HS-27A (cell line): ENCODE measurements at regions not wholly inside any gene's neighbourhood (a gene's known extent, or its start where the extent isn't known, plus 50 kb on each side); places are given as distances from the start of the nearest gene placed in this dataset.
"Not testable (repeated sequence)": the region's sequence is repeated elsewhere in the genome, so short reads cannot be mapped to it uniquely, and the experiment has no call there.

Source experiments
- DNase-seq: peaks from one replicate; pipeline ENCODE4 v3.0.0-alpha.2; 2012; ENCODE audit warnings: low read depth, missing footprints

- no peak for DNase-seq
These were observed 69.8 kb downstream of the RMI2 start for GRCh38 chr16:11414815-11415775.

DNA sequence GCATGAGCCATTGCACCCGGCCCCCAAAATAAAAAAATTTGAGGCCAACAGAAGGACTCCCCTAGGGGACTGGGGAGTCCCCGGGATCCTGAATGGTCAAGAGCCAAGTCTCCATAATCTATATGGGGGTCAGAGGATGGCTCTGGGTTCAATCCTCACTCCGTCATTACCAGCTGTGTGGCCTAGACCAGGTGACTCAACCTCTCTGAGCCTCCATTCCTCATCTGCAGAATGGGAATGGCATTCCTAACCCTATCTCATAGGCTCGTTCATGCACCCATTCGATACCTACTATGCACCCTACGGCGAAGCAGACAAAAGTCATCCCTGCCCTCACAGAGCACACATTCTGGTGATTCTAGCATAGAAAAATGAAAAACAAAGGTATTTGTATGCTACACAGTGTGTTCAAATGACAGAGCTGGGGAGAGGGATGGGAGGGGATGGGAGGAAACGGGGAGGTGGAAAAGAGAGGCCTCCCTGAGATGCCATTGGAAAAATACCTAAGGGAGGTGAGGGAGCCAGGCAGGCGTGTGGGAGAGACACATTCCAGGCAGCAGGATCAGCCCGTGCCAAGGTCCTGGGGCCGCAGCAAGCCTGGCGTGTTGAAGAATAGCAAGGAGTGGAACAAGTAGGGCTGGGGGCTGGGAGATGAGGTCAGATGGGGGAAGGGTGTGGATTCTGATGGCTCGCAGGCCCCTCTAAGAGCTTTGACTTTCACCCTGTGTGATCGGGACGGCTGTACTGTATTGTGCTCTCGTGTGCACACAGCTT, 71.2 kb downstream of the RMI2 start:
- no peak for DNase-seq

- no peak for DNase-seq
These were observed 72.2 kb downstream of the RMI2 start for GRCh38 chr16:11417487-11417886.

GRCh38 chr16:11418506-11418905, 73.2 kb downstream of the RMI2 start:
- DNase-seq = no peak

DNA sequence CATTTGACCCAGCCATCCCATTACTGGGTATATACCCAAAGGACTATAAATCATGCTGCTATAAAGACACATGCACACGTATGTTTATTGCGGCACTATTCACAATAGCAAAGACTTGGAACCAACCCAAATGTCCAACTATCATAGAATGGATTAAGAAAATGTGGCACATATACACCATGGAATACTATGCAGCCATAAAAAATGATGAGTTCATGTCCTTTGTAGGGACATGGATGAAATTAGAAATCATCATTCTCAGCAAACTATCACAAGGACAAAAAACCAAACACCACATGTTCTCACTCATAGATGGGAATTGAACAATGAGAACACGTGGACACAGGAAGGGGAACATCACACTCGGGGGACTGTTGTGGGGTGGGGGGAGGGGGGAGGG, 74.8 kb downstream of the RMI2 start:
- DNase-seq = not testable (repeated sequence)

DNA sequence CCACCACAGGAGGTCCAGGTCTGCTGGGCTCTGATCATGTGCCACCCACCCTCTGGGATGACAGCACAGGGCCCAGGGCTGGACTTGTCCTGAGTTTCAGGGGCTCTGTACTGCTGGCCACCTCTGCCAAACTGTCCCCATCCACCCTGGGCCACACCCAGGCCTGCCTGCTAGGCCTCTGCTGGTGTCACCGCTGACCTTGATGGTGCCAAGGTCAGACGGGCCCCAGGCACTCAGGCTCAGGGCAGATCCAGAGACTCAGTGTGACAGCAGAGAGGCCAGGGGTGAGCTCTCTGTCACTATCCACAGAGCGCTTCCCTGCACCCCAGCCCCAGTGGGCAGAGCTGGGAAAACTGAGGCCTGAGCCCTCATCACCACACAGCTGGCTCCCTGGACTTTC, 75.6 kb downstream of the RMI2 start:
- DNase-seq = no peak

- DNase-seq = no peak
These were observed 77.4 kb downstream of the RMI2 start for GRCh38 chr16:11422381-11423314.

- no peak for DNase-seq
These were observed 78.3 kb downstream of the RMI2 start for GRCh38 chr16:11423315-11424117.

DNA sequence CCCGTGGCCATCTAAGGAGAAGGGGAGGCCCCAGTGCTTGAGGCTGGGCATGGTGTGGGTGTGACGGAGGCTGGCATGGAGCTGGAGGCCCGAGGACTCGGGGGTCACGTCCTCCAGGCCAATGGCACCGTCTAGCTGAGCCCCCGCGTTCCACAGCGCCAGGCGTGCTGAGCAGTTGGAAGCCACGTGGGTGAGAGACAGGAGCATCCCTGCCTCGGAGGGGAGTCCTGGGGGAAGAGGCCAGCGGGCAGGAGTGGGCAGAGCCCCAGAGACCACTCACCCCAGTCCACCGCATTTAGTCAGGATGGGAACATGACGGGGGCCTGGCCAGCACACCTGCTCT, 78.8 kb downstream of the RMI2 start:
- no peak for DNase-seq

DNA sequence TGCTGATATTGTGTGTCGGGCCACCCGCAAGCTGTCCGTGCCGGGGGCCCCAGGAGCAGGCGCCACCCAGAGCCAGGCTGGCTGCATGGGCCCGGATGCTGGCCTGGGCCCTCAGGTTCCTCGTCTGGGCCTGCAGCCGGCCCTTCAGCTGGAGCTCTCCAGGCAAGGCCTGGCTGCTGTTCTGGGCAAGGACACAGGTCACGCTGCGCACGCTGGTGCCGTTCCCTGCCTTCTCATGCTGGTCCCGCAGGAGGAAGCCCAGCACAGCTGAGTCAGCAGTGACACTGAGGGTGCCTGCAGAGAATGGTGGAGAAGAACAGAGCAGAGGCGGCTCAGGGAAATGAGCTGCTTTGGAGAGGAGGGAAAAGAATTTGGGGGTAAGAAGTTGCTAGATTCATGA, 79.9 kb downstream of the RMI2 start:
- no peak for DNase-seq

GRCh38 chr16:11428623-11428953, 83.3 kb downstream of the RMI2 start:
- no peak for DNase-seq

GRCh38 chr16:11429123-11429522, 83.9 kb downstream of the RMI2 start:
- no peak for DNase-seq

DNA sequence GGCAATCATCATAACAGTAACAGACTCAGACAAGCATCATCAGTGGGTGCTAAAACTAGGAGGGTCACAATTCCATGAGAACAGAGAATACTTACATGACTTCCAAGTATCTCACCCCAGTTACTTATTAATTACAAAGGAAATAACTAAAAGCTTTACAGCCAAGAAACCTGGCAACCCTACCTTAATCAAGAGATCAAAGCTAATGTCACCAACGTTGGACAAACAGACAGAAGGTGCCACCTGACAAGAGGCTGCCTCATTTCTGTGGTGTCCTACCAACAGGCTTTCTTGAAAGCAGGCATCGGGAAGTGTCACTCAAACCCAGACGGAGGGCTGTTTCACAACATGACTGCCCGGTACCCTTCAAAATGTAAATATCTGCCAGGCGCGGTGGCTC, 84.6 kb downstream of the RMI2 start:
- DNase-seq = no peak

DNA sequence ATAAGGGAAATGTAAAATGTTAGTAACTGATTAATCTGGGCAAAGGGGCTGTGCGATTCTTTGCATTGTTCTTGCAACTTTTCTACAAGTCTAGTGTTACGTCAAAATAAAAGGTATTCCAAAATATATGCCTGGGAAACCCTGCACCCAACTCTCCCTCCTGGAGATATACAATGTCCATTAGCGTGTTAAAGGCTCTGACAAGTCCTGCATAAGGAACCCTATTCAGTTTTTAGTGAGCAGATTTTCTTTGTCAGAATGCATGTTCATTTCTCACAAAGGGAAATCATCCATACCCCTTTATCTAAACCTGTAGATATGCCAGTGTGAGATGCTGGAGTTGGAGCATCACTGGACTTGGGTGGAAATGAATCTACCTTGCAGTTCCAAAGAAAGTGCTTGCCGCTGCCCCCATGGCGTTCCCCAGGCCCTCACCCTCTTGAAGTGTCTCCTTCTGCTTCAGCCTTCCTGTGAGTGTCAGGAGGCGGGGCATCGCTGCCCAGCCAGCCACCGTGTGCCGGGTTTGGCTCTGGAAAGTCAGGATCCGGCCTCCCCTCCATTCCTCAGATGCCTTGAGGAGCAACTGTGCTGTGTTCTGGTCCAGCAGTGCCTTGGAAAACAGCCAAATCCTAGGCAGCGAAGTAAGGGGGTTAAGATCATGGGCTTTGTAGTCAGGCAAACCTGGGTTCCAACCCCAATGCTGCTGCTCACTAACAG, 85.5 kb downstream of the RMI2 start:
- no peak for DNase-seq

DNA sequence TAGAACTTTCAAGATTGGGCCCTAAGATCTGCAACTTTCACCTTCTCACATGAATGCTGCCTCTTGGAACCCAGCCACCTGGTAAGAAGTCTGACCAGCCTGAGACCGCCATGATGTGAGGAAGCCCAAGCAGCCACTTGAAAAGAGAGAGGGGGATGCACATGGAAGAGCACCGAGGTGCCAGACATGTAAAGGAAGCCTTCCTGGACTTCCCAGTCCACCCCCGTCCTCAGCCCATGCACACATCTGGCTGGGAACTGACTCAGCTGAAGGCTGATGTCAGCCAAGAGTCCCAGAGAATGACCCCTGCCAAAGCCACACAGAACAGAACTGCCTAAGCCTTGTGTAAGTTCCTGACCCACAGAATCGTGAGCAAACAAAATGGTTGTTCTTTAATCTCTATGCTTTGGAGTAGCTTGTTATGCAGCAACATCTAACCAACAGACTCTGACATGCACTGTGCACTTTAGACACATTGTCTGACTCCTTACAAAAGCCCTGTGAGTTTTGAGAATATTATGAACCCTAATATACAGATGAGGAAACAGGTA, 86.7 kb downstream of the RMI2 start:
- no peak for DNase-seq

DNA sequence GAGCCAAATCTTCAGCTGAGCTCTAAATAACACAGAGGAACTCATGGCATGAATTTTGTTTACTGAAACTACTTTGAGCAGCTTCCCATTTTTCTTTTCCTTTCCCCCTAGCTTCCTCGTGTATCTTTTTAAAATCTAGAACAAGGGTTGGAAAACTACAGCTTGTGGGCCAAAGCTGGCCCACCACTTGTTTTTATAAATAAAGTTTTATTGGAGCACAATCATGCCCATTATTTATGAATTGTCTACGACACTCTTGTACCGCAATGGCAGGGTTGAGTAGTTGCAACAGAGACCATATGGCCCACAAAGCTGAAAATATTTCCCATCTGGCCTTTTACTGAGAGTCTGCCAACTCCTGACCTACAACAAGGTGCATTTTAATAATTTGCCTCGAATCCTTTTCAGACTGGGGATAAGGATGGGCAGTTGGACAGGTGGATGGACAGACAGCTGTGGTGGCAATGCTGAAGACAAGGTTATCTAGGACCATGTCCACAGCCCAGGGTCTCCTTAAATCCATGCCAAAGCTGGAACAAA, 87.7 kb downstream of the RMI2 start:
- no peak for DNase-seq

DNA sequence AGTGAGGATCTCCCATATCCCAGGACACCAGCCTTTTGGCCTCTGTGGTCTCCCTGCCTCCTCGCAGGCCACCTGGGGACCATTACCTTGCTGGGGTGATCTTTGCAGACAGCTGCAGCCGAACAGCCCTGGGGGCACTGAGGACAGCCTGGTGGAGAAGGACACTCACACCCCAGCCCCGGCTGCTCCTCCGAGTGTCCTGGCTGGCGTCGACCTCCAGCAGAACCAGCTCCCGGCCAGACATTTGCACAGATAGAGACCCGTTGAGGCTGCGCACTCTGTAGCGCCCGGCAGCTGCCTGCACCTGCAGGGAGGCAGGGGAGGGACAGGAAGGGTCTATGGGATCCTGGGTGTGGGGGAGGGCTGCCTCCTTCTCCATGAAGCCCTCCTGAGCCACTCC, 90.3 kb downstream of the RMI2 start:
- no peak for DNase-seq

GRCh38 chr16:11437069-11437468, 91.8 kb downstream of the RMI2 start:
- no peak for DNase-seq

GRCh38 chr16:11439790-11440656, 94.8 kb downstream of the RMI2 start:
- DNase-seq = no peak
